Kidney glomerular epithelial cell (primary cell): ENCODE measurements at regions not wholly inside any gene's neighbourhood (a gene's known extent, or its start where the extent isn't known, plus 50 kb on each side); places are given as distances from the start of the nearest gene placed in this dataset.

Source experiments
- DNase-seq: peaks from one replicate; lab custom pipeline; 2025; lab: John Stamatoyannopoulos, UW

DNA sequence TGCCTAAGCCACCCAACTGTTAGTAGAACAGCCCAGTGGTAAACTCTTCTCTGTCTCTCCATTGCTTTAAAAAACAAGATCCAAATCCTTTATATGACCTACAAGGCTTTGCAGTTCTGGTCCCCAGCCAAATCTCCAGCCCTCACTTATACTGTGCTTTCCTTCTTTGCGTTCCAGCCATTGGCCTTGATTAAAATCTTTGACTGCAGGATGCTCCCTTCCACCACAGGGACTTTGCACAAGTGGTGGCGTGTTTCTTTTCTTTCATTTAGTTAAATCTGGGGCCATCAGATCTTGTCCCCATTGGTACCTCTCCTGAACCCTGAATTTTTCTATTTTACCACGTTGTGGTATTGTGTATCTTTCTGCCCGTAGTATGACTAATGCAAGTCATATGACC, 183.7 kb downstream of the VRK1 start:
- DNase-seq, result no peak

DNA sequence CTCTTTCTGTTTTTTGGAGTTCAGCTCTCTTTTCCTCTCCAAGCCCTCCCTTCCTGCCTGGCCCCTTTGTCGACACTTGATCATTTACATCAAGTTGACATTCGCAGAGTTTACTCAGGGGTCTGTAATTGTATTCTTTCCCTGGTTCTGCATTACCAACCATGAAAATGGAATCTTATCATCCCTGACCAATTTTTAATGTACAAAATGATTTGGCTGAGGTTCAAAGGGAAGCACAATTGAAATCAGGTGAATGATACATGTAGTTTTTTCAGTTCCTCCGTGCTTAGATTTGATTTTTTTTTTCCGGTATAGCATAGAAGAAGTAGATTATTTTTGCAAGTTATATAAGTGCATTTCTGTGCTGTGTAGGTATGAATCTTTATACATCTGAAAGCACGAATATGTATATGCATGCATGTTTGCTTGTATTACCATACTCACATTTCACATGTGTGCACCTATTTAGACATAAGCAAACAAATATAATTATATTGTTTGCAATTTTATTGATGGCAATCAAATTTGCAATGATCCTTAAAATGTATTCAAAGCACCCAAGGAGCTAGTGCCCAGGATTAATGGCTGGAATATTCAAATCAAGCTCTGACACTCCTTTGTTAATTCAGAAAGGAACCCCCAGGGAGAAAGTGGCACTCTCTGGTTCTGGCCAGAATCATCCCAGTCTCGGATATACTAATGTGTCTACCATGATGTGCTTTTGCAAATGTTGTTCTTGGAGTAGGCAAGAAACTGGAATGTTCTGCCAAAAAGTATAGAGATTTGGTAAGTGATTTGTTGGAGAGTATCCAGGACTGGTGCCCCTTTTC, 189.3 kb downstream of the VRK1 start:
- no peak for DNase-seq

DNA sequence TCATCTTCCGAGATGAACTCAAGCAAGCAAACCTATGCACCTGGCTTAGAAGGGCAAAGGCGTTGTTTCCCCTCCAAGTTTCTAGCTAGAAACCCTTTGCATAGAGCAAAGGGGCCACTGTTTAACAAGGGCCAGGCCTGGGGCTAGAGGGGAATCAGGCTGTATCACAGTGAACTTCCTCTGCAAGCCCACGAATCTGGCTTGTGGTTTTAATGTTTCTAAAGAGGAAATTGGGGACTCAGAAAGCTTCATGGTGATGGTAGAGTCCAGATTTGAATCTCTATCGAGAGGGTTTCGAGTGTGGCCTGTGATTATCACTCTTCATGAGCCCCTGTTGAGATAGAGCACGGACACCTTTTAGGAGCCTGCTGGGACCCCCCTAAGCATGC, 189.9 kb downstream of the VRK1 start:
- no peak for DNase-seq

DNA sequence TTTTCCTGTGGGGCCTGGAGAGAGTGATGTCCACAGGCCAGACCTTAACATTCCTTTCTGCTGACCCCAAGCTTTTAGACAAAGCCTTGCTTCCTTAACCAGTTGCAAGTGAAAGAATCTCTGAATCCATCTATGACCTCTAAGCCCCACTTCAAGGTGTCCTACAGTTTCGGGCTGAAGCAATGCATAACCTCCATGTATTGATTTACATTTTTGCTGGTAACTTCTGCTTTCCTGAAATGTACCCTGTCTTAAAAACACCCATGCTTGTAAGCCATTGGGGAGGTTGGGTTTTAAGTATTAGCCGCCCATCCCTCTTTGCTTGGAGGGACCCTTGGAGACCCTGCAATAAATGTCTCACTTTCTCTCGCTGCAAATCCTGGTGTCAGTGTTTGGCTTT, 190.6 kb downstream of the VRK1 start:
- no peak for DNase-seq

DNA sequence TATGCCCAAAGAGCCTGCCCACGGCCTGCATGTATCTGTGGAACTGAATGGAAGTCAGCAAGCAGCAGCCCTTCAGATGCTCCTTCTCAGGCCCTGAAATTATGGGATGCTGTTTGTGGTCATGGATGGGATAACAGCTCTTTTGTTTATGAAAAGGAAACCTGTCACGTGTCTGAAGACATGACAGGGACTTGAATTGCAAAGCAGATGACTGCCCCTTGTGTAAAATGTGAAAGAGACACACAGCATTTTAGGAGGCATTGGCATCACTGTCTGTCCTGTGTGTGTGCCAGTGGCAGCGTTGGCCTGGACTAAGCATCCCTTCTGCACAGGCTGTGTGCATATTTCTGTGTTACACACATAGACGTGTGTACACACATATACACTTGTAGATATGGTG, 192.1 kb downstream of the VRK1 start:
- DNase-seq, result no peak

DNA sequence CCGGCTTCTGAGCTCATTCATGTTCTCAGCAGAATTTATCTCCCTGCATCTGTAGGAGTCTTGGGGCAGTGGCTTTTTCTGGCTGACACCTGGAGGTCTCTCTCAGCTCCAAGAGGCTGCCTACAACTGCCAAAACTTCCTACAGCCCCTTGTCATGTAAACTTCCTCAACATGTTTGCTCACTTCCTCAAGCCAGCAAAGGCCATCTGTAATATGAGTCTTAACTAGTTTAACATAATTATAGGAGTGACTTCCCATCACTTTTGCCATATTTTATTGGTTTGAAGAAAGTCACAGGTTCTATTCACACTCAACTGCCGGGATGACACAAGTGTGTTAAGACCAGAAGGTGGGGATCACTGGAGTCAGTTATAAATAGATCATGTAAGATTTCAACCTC, 194.0 kb downstream of the VRK1 start:
- no peak for DNase-seq

DNA sequence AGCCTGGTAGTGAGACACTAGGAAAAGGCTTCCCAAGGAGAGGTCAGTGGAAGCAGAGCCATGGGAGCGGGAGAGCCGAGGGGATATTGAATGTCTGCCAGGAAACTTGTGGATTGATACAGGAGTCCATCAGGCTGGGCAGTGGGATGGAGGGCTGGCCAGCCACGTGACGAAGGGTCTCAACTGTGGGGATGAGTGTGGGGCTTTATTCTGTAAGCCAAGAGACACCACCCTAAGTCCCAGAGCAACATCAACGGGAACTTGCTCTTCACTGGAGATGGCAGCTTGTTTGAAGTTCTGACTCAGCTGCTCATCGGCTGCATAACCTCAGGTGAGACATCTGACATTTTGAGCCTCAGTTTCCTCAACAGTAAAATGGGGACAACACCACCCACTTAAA, 197.8 kb downstream of the VRK1 start:
- DNase-seq, result no peak

DNA sequence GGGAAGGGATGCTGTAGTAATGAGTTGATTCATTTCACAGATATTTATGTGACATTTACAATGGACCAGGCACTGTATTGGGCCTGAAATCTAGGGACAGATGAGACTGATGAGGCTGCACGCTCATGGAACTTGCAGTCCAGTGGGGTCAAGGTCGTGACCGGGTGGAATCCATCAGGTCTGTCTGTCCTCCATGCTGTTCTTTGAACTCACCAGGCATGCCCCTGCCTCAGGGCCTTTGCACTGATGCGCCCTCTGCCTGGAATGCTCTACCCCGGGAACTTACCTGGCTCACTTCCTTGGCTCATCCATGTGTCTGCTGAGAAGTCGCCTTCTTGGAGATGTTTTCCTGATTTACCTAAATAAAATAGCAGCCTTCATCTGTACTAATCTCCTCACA, 200.1 kb downstream of the VRK1 start:
- no peak for DNase-seq

DNA sequence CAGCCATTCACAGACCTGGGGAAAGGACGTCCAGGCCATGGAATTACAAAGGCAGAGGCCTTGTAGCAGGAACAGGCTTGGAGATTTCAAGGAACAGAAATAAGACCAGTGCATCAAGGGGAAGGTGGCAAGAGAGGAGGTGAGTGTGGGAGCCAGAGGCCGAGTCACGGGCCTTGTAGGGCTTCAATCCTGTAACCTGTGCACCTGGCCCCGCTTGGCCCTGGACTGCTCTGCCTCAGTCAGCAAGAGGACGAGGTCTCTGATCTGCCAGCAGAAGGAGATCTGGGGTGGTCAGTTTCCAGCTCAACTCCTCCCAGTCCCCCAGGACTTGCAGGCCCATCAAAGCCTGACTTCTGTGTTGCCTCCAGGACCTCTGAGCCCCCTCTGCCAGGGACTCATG, 200.8 kb downstream of the VRK1 start:
- DNase-seq, result no peak

DNA sequence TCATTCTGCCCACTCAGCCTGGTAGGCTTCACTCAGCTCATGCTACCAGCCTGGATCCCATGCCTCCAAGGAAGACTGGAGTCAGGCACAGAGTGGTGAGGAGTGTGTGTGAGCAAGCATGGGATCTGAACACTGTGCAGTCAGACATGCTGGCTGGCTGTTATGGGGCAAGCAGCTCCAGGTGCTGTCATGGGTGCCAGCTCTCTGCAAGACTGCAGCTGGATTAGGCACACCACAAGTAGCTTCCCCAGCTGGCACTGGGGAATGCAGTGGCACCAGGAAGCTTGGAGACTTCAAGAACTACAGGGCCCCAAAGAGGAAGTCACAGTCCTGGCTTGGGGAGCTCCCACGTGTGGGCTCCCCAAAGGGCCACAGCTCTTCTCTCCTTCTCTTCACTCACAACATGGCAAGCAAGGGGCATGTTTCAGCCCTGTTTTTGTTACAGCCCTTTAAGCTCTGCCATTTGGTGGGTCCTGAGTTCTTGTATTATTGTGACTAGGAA, 202.5 kb downstream of the VRK1 start:
- no peak for DNase-seq

DNA sequence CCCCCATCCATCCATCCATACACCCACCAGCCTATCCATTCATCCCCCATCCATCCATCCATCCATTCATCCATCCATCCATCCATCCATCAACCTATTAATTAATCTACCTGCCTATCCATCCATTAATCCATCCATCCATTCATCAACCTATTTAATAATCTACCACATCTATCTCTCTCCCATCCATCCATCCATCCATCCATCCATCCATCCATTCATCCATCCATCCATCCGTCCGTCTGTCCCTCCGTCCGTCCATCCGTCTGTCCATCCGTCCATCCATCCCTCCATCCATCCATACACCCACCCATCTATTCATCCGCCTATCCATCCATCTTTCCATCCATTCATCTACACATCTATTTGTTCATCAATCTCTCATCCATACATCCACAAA, 205.3 kb downstream of the VRK1 start:
- no peak for DNase-seq

DNA sequence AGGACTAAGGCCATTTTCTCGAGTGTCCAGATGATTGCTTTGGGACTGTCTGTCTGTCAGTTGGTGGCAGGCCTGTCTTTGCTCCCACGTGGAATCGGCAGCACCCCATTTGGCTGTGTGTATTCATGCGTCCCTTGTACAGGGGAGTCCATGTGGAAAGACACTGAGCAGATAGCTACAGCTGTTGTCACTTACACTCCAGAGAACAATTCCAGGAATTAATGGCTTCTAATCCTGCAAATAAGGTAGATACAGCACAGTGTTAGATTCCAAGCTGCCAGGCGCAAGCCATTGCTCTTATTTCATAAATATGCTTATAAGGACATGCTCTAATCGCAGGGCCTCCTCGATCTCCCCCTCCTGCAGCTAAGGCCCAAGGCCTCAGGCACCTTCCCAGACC, 208.8 kb downstream of the VRK1 start:
- no peak for DNase-seq

DNA sequence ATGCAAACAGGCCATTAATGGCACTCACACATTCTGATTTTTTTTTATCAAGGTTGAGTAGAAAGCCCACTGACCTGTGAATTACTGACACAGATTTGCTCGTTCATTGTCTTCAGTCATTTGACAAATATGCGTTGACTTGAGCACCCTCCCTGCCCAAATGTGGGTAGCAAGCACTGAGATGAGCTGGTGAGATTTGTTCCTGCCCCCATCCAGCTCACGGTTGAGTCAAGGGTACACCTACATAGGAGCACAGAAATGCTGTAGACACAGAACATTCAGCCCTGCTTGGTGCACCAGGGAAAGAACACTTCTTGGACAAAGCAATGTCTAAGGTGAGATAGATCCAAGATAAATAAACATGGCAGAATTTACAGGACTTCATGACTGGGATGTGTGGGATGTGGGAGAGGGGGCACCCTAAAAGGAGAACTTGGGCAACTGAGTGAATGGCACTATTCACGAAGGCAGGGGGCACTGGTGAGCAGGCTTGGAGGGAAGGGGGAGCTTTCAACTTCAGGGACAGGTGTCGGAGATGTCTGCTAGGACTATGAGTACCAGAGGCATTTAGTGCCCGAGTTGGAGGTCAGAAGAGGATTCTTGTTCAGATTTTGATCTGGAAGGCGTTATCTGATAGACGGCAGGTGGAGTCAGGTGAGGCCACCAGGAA, 213.4 kb downstream of the VRK1 start:
- no peak for DNase-seq

DNA sequence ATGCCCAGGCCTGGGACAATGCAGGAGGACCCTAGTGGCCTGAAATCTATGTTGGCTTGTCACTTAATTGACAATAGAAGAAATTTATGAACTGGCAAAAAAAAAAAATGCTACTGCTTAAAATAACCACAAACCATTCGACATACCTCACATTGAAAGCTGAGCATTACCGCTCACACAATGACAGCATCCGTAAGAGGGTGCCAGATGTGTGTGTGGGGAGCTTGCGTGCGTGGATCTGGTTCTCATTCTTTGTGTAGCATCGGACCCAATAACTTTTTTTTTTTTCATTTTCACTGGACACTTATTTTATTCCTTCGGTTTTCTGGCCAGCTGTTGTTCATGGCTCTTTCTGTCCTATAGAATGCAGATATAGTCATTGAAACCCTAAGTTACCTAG, 216.7 kb downstream of the VRK1 start:
- no peak for DNase-seq

DNA sequence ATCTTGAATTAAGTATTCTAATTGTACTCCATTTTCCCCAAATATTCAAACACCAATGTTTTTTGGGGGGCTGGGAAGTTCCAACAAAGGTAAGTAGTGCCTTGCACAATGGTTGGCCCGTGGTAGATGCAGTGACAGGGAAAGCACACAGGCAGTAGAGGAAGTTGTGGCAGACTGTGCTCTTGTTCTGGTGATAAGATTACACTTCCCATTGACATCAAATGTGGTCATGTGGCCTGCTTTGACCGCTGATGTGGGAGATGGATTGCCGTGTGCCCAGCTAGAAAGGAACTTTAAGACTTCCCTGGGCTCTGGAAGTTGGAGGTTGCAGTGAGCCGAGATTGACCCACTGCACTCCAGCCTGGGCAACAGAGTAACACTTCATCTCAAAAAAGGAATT, 223.8 kb downstream of the VRK1 start:
- DNase-seq, result no peak

DNA sequence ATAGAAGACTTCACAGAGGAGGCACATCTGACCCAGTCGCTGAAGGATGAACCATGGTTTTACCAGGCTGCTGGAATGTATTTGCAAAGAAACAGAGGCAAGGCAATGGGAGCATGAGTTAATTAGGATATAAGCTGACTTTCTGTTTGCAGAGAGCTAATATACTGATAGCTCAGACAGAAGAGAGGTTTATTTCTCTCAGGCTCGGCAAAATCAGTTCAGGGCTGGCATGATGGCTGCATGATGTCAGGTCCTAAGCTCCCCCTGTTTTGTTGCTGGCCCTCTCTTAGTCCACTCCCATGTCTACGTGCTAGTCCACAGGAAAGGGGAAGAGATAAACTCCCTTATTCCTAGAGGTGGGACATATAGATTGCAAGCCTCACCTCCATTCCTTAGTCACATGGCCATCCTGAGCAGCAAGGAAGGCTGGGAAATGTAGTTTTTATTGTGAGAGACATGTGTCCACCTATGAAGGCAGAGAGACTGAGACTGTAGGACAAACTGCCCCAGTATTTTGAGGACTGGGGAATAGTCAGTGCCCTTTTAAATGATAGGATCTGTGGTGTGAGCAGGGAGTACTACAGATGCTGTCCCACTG, 224.5 kb downstream of the VRK1 start:
- DNase-seq, result no peak

DNA sequence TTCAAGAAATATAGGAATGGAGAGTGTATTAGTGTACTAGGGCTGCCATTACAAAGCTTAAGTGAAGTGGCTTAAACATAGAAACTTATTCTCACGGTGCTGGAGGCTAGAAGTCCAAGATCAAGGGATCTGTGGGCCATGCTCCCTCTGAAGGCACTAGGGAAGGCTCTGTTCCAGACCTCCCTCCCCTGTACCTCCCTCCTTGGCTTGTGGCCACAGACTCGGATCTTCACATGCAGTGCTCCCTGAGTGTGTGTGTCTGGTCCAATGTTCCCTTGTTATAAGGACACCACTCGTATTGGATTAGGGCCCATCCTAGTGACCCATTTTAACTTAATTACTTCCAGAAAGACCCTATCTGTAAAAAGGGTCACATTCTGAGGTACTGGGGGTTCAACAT, 225.6 kb downstream of the VRK1 start:
- no peak for DNase-seq

DNA sequence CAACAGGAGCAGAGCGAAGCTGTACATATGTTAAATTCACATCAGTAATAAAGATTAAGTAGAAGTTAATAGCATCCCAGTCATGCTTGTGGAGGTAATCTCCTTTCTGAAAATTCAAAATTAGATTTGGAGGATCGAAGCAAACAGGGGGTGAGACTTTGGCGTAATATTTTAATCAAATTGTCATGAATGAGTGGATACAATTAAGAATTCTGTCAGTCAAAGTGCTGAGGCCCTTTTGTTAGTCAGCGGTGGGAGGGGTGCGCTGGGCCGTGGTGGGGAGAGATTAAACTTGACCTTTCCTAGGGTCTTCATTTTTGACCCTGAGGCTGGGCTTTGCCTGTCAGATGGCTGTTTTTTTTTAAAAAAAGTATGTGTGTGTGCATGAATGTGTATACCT, 226.7 kb downstream of the VRK1 start:
- no peak for DNase-seq

DNA sequence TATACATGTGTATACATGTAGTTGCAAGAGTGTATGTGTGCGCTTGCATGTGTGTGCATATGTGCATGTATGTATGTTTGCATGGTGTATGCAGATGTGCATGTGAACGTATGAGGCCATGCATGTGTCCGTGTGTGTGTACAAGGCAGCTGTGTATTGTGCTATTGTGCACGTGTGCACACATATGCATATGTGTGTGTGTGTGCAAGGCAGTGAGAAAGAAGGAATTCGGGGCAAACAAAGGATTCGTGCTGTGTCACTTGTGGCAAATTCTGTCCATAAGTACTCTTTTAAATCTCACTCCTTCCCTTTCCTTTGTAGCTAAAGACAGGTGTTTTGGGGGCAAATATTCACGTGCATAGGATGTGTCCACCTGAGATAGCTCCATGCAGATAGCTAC, 227.1 kb downstream of the VRK1 start:
- no peak for DNase-seq

DNA sequence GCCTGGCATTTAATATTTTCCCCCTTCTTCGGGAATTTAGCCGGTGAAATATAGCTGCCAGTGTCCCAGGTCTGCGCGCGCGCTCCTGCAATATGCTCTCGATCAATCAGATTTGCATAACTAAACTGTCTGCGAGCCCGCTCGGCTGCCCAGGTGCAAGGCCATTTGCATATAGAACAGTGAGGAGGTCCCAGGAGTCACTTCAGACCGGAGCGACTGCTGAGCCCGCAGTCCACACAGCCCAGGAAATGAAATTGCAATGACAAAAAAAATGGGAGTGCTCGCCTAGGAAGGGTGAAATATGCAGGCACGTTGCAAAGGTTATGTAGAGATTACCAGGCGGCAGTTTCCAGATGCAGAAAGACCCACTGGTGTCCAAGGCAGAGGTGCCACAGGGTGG, 228.5 kb downstream of the VRK1 start:
- no peak for DNase-seq

DNA sequence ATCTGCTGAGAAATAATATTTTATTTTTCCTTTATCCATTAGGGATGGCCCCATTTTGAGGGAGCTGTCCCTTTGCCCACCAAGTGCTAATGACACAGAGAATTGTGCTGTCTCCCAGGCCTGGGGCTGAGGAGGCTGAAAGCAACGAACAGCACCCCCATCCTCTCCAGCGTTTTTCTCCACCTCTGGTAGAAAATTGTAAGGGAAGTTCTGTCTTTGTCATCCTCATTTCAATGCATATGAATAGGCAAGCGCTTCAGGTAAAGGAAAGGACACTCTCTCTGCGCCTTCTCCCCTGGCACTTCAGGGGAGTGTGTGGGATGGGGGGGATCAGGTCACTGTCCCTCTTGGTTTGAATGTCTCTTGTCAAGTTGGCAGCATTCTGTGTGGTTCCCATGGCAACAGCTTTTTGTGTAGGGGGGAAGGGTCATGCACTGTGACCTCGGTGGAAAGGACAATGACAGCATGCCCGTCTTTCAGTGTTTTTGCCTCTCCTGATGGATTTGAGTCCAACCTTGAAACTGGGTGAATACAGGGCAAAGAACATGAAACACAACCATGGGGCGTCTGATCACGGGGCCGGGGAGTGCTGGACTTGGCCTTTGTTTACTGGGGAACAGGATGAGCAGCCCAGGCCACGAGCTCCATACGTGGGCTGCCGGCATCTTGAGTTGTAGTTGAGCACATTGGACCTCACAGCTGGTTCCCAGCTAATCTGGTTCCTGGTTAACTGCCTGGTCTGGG, 230.2 kb downstream of the VRK1 start:
- no peak for DNase-seq

DNA sequence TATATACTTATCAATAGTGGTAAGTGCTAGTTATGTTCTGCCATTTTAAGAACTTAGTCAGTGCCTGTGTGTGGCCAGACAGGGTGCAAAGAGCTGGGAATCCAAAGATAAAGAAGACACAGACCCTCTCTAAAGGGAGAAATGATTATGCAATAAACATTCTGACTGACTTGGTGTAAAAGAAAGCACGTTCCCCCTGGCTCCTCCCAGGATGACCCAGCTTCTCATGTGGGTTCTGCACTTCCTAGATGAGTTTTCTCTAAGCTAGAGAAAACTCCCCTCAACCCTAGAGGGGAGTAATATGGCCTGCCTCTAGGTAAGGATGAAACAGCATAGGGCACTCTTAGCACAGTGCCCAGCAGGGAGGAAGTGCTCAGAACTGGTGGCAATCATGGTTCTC, 231.2 kb downstream of the VRK1 start:
- no peak for DNase-seq

DNA sequence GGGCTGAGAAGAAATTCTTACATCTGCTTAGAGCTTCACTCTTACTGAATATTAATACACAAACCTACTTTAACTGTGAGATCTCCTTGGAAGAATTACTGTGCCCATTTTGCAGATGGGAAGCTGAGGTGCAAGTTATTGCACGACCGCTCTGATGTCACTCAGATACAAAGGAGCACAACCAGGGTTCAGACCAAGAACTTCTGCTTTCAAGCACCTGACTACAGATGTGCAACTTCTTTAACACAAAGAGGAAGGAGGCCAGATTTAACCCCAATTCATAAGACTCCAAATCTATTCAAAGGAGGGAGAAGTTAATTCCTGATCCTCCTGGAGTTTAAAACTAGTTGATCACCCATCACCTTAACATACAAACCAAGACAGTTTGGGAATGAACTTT, 232.6 kb downstream of the VRK1 start:
- no peak for DNase-seq
